D721Med (cell line): ENCODE measurements at regions not wholly inside any gene's neighbourhood (a gene's known extent, or its start where the extent isn't known, plus 50 kb on each side); places are given as distances from the start of the nearest gene placed in this dataset.

Experiments
- DNase-seq: peaks from one replicate; pipeline ENCODE4 v3.0.0; 2011; ENCODE audit warnings: low spot score; ENCODE audit not compliant: insufficient read length
- FAIRE-seq: peaks from 2 replicates; lab custom pipeline; 2011; peaks lifted over from hg19 to GRCh38; lab: Jason Lieb, UNC
- CTCF ChIP-seq: IDR thresholded peaks from 2 replicates; pipeline ENCODE4 v1.5.1; 2012; ENCODE audit warnings: mild to moderate bottlenecking, control low read depth; ENCODE audit not compliant: insufficient read depth; ENCODE audit errors: missing control alignments

GRCh38 chr5:29795096-29795652 lies 1398.3 kb upstream of the CDH6 start:
- FAIRE-seq (no peak), DNase-seq (no peak)
- no peak for TF ChIP-seq CTCF

- DNase-seq, result no peak
- TF ChIP-seq CTCF, result no peak
- no peak for FAIRE-seq
Measured at GRCh38 chr5:29794141-29794787, 1399.2 kb upstream of the CDH6 start.

- TF ChIP-seq CTCF, result no peak
- DNase-seq (no peak), FAIRE-seq (no peak)
Measured at GRCh38 chr5:29790281-29790680, 1403.2 kb upstream of the CDH6 start.

- no peak for TF ChIP-seq CTCF
- FAIRE-seq, result no peak
- DNase-seq, result no peak
Measured at GRCh38 chr5:29780401-29780800, 1413.1 kb upstream of the CDH6 start.

- TF ChIP-seq CTCF, result no peak
- no peak for FAIRE-seq
- DNase-seq, result no peak
Measured at GRCh38 chr5:29779141-29779540, 1414.3 kb upstream of the CDH6 start.

- FAIRE-seq, result no peak
- TF ChIP-seq CTCF, result no peak
- no peak for DNase-seq
Measured at GRCh38 chr5:29777373-29777772, 1416.1 kb upstream of the CDH6 start.

- DNase-seq, result no peak
- FAIRE-seq, result no peak
- no peak for TF ChIP-seq CTCF
Measured at GRCh38 chr5:29770936-29771335, 1422.5 kb upstream of the CDH6 start.
